ENCODE measurements at regions not wholly inside any gene's neighbourhood (a gene's known extent, or its start where the extent isn't known, plus 50 kb on each side); places are given as distances from the start of the nearest gene placed in this dataset.

- TF ChIP-seq, protein P1, sequence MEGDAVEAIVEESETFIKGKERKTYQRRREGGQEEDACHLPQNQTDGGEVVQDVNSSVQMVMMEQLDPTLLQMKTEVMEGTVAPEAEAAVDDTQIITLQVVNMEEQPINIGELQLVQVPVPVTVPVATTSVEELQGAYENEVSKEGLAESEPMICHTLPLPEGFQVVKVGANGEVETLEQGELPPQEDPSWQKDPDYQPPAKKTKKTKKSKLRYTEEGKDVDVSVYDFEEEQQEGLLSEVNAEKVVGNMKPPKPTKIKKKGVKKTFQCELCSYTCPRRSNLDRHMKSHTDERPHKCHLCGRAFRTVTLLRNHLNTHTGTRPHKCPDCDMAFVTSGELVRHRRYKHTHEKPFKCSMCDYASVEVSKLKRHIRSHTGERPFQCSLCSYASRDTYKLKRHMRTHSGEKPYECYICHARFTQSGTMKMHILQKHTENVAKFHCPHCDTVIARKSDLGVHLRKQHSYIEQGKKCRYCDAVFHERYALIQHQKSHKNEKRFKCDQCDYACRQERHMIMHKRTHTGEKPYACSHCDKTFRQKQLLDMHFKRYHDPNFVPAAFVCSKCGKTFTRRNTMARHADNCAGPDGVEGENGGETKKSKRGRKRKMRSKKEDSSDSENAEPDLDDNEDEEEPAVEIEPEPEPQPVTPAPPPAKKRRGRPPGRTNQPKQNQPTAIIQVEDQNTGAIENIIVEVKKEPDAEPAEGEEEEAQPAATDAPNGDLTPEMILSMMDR (optimal IDR thresholded peaks at IDR 0.05 in 1 of 3, IDR thresholded peaks at IDR 0.05 in 1 of 3, conservative IDR thresholded peaks at IDR 0.05 in 1 of 3; ENCODE audit: extremely low read depth in 1 of 3, insufficient read depth in 2 of 3, low read length in 3 of 3), result no peak
- TF ChIP-seq EZH2 (IDR thresholded peaks at IDR 0.05; ENCODE audit: low read length), result no peak
Measured at GRCh38 chr18:29430416-29430815, 1253.5 kb upstream of the CDH2 start.

All from keratinocyte (primary cell).